ENCODE measurements at regions not wholly inside any gene's neighbourhood (a gene's known extent, or its start where the extent isn't known, plus 50 kb on each side); places are given as distances from the start of the nearest gene placed in this dataset.

- no peak for TF ChIP-seq POU5F1 (IDR thresholded peaks at IDR 0.05; ENCODE audit: low read depth, low read length)
These were observed 449.4 kb upstream of the SUCLG2 start (continued) for GRCh38 chr3:68103811-68104210.

- no peak overlapping the region for H3K27ac ChIP-seq (ENCODE audit: low read depth, low read length)
- CTCF ChIA-PET (ENCODE audit: partially characterized antibody): interaction anchor here (1.5 kb wide), 1 partner anchor 16 kb away, joined by 3 read pairs; no protein-coding TSS in a partner anchor
- H3K4me2 ChIP-seq (ENCODE audit: insufficient read depth in 1 of 2, low read depth in 2 of 2, low read length in 2 of 2): no peak overlapping the region
- H2BK120ac ChIP-seq (replicated peaks; ENCODE audit: low read depth, low read length): no peak overlapping the region
- H3K23ac ChIP-seq (ENCODE audit: insufficient read length): no peak overlapping the region
- H2BK15ac ChIP-seq (ENCODE audit: low read length): no peak overlapping the region
- H3K27me3 ChIP-seq (replicated peaks in 1 of 4; ENCODE audit: control insufficient read depth in 3 of 4, extremely low read depth in 1 of 4, insufficient read depth in 3 of 4, low read length in 3 of 4): peaks cover 0 to 1% (median 0%) of the 10 kb centered on the region in 4 experiments; a peak in 1 of 7 replicates
- no peak overlapping the region for H2AFZ ChIP-seq (ENCODE audit: low read length)
- no peak overlapping the region for H3K4me3 ChIP-seq (ENCODE audit: extremely low read depth in 1 of 4, insufficient read depth in 2 of 4, low read depth in 3 of 4, low read length in 4 of 4)
- H2BK5ac ChIP-seq (ENCODE audit: low read depth, low read length): no peak overlapping the region
- no peak overlapping the region for H3K18ac ChIP-seq (ENCODE audit: extremely low read depth, low read length)
- no peak for FAIRE-seq
- H4K8ac ChIP-seq (ENCODE audit: extremely low read depth, insufficient read depth, low read length): no peak overlapping the region
- no peaks in the 10 kb centered on the region for H3K79me1 ChIP-seq (ENCODE audit: low read depth, low read length)
- no peaks in the 10 kb centered on the region for H3K36me3 ChIP-seq (ENCODE audit: control insufficient read depth in 2 of 4, insufficient read depth in 4 of 4, low read length in 3 of 4)
- no peak overlapping the region for H3K9ac ChIP-seq (replicated peaks in 1 of 4; ENCODE audit: extremely low read depth in 1 of 4, low read depth in 3 of 4, low read length in 3 of 4)
- no peaks in the 10 kb centered on the region for H3K23me2 ChIP-seq (ENCODE audit: low read depth, low read length)
- no peak overlapping the region for H3K14ac ChIP-seq (ENCODE audit: insufficient read length)
- H3K4ac ChIP-seq (replicated peaks; ENCODE audit: insufficient read length, low read depth, low read length): no peak overlapping the region
- no peaks in the 10 kb centered on the region for H3K4me1 ChIP-seq (replicated peaks in 1 of 4; ENCODE audit: control insufficient read depth in 3 of 4, insufficient read depth in 4 of 4, low read length in 3 of 4)
- H4K20me1 ChIP-seq (replicated peaks in 1 of 2; ENCODE audit: control insufficient read depth in 1 of 2, insufficient read depth in 2 of 2, low read length in 2 of 2): no peaks in the 10 kb centered on the region
- no peak overlapping the region for H2BK12ac ChIP-seq (ENCODE audit: low read depth, low read length)
- POLR2A ChIA-PET (ENCODE audit: partially characterized antibody): no interaction called here
- H2BK20ac ChIP-seq (ENCODE audit: low read length): no peak overlapping the region
- H3K9me3 ChIP-seq (ENCODE audit: insufficient read depth in 2 of 2, low read depth in 1 of 2, low read length in 1 of 2): no peaks in the 10 kb centered on the region
- DNase-seq (ENCODE audit: low read depth in 1 of 2, low spot score in 2 of 2): no peak
- no peak overlapping the region for H4K91ac ChIP-seq (replicated peaks; ENCODE audit: insufficient read length, low read length)
- no peak overlapping the region for H3K56ac ChIP-seq (replicated peaks; ENCODE audit: insufficient read length, low read depth, low read length)
- H2AK5ac ChIP-seq (ENCODE audit: low read depth, low read length): no peak overlapping the region
- TF ChIP-seq POLR2AphosphoS5 (IDR thresholded peaks at IDR 0.05; ENCODE audit: low read depth, low read length) (no peak), RFX5 (IDR thresholded peaks at IDR 0.05; ENCODE audit: borderline replicate concordance, low read depth, low read length) (no peak), KDM1A (IDR thresholded peaks at IDR 0.05; ENCODE audit: borderline replicate concordance, low read length) (no peak), TAF1 (IDR thresholded peaks at IDR 0.05; ENCODE audit: low read depth, low read length) (no peak), CHD1 (IDR thresholded peaks at IDR 0.05; ENCODE audit: low read depth, low read length) (no peak), YY1 (IDR thresholded peaks at IDR 0.05; ENCODE audit: low read depth, low read length) (no peak)
- H4K5ac ChIP-seq (ENCODE audit: insufficient read length, low read depth, low read length): no peak overlapping the region
- H3K79me2 ChIP-seq (ENCODE audit: control insufficient read depth in 1 of 2, insufficient read depth in 2 of 2, low read length in 2 of 2): no peaks in the 10 kb centered on the region
- 91% methylated on average over 1 of the region's 1 CpG; no CpG with 5 or more reads in 1 of the 2 experiments for WGBS, 2 experiments (ENCODE audit: extremely low coverage in 1 of 2, insufficient coverage in 1 of 2, insufficient read length in 1 of 2, insufficient replicate concordance in 2 of 2, low coverage in 1 of 2, low lambda C conversion rate in 2 of 2, missing lambda C conversion rate in 1 of 2)
These were observed 436.2 kb upstream of the SUCLG2 start for GRCh38 chr3:68090571-68090970.
